ENCODE measurements at regions not wholly inside any gene's neighbourhood (a gene's known extent, or its start where the extent isn't known, plus 50 kb on each side); places are given as distances from the start of the nearest gene placed in this dataset.

- Histone ChIP-seq H4K20me1 (ENCODE audit: insufficient read depth) (no peaks in the 10 kb centered on the region), H3K27me3 (ENCODE audit: insufficient read depth, low read depth) (peaks cover 9% of the 10 kb centered on the region; the same call in 1 of the 2 replicates), H3K9ac (no peak overlapping the region), H3K36me3 (ENCODE audit: insufficient read depth) (no peaks in the 10 kb centered on the region), H3K27ac (no peak overlapping the region), H3K4me1 (ENCODE audit: low read depth, poor library complexity, severe bottlenecking) (no peaks in the 10 kb centered on the region), H3K4me3 (IDR thresholded peaks at IDR 0.05; ENCODE audit: insufficient read depth, low read depth, low read length) (no peak overlapping the region), H3K79me2 (ENCODE audit: insufficient read depth, low read depth) (no peaks in the 10 kb centered on the region), H2AFZ (ENCODE audit: low read depth) (no peak overlapping the region), H3K4me2 (no peak overlapping the region)
- TF ChIP-seq CTCF (conservative IDR thresholded peaks at IDR 0.05; ENCODE audit: low read depth, low read length) = no peak
These were observed 431.6 kb downstream of the PTPRU start for GRCh38 chr1:29667951-29668350.

DNA sequence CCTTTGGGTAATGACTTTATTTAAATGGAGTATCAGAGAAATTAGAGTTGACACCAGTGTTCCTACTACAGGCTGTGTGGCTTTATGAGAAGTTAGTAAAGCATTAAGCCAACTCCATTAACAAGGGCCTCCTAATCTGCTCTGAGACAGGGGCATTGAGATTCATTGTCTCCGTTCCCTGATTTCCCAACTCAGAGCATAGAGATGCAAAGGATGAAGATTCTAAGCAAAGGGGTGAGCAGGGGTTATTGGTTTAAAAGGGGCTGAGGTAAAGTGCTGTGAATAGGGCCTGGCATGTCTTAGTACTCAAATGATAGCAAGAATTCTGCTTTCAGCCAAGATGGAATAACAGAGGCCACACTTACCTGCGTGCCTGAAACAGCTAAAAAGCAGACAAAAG lies 428.4 kb downstream of the PTPRU start:
- Histone ChIP-seq H3K27me3 (ENCODE audit: insufficient read depth, low read depth) (peaks cover 17% of the 10 kb centered on the region; the same call in 1 of the 2 replicates), H3K36me3 (ENCODE audit: insufficient read depth) (no peaks in the 10 kb centered on the region), H3K4me2 (no peak overlapping the region), H4K20me1 (ENCODE audit: insufficient read depth) (no peaks in the 10 kb centered on the region), H3K79me2 (ENCODE audit: insufficient read depth, low read depth) (no peaks in the 10 kb centered on the region), H2AFZ (ENCODE audit: low read depth) (no peak overlapping the region), H3K4me1 (ENCODE audit: low read depth, poor library complexity, severe bottlenecking) (no peaks in the 10 kb centered on the region), H3K4me3 (IDR thresholded peaks at IDR 0.05; ENCODE audit: insufficient read depth, low read depth, low read length) (no peak overlapping the region), H3K27ac (no peak overlapping the region), H3K9ac (no peak overlapping the region)
- no peak for TF ChIP-seq CTCF (conservative IDR thresholded peaks at IDR 0.05; ENCODE audit: low read depth, low read length)

GRCh38 chr1:29658688-29659087 lies 422.4 kb downstream of the PTPRU start:
- Histone ChIP-seq H3K9ac (no peak overlapping the region), H3K27ac (no peak overlapping the region), H3K79me2 (ENCODE audit: insufficient read depth, low read depth) (no peaks in the 10 kb centered on the region), H3K4me3 (IDR thresholded peaks at IDR 0.05; ENCODE audit: insufficient read depth, low read depth, low read length) (no peak overlapping the region), H4K20me1 (ENCODE audit: insufficient read depth) (no peaks in the 10 kb centered on the region), H3K4me2 (no peak overlapping the region), H3K27me3 (ENCODE audit: insufficient read depth, low read depth) (0 out of 2 replicates have a peak, but pooled peaks cover 13% of the 10 kb centered on the region), H3K4me1 (ENCODE audit: low read depth, poor library complexity, severe bottlenecking) (no peaks in the 10 kb centered on the region), H2AFZ (ENCODE audit: low read depth) (no peak overlapping the region), H3K36me3 (ENCODE audit: insufficient read depth) (no peaks in the 10 kb centered on the region)
- no peak for TF ChIP-seq CTCF (conservative IDR thresholded peaks at IDR 0.05; ENCODE audit: low read depth, low read length)

- Histone ChIP-seq H3K4me2 (no peak overlapping the region), H3K27ac (no peak overlapping the region), H3K27me3 (ENCODE audit: insufficient read depth, low read depth) (0 out of 2 replicates have a peak, but pooled peaks cover 13% of the 10 kb centered on the region)
These were observed 421.5 kb downstream of the PTPRU start for GRCh38 chr1:29657816-29658215.

More at GRCh38 chr1:29657816-29658215, 421.5 kb downstream of the PTPRU start:
- no peaks in the 10 kb centered on the region for H3K36me3 ChIP-seq (ENCODE audit: insufficient read depth)
- no peak for TF ChIP-seq CTCF (conservative IDR thresholded peaks at IDR 0.05; ENCODE audit: low read depth, low read length)
- no peak overlapping the region for H2AFZ ChIP-seq (ENCODE audit: low read depth)
- no peaks in the 10 kb centered on the region for H3K4me1 ChIP-seq (ENCODE audit: low read depth, poor library complexity, severe bottlenecking)
- H3K4me3 ChIP-seq (IDR thresholded peaks at IDR 0.05; ENCODE audit: insufficient read depth, low read depth, low read length) = no peak overlapping the region
- H3K79me2 ChIP-seq (ENCODE audit: insufficient read depth, low read depth) = no peaks in the 10 kb centered on the region
- H4K20me1 ChIP-seq (ENCODE audit: insufficient read depth) = no peaks in the 10 kb centered on the region
- H3K9ac ChIP-seq = no peak overlapping the region

Measured in KMS-11 (cell line).